ENCODE measurements at regions not wholly inside any gene's neighbourhood (a gene's known extent, or its start where the extent isn't known, plus 50 kb on each side); places are given as distances from the start of the nearest gene placed in this dataset.

DNA sequence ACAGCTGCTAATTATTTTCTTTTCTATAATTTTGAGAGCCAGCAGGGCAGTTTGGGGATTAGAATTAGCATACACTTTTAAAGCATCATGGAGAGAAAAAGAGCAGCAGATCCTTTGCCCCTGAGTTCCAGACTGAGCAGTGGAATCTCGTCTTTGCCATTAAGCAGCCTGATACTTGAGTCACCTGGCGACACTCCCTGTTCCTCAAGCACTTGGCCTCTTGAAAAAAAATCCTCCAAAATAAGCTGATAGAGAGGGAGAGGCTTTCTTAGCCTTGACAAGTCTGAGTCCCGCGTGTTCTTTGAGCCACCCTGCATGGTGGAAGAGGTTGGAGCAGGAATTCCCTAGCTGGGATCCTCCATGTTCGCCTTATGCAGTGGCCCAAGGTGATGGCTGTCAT is 398.3 kb downstream of the IRX2 start:
- no peaks in the 10 kb centered on the region for H3K79me2 ChIP-seq (replicated peaks; ENCODE audit: insufficient read depth)
- no peaks in the 10 kb centered on the region for H4K20me1 ChIP-seq (replicated peaks; ENCODE audit: insufficient read depth)
- no peaks in the 10 kb centered on the region for H3K9me2 ChIP-seq (ENCODE audit: insufficient read depth)
- H3F3A ChIP-seq (replicated peaks; ENCODE audit: low read depth), result no peaks in the 10 kb centered on the region
- Mint-ChIP-seq H3K4me1 (no peaks in the 10 kb centered on the region; the same call in 2 of the 3 replicates), H3K36me3 (ENCODE audit: low read depth) (peaks cover 4% of the 10 kb centered on the region; the same call in 1 of the 3 replicates), H3K27ac (no peak overlapping the region), H3K27me3 (ENCODE audit: insufficient read depth, low read depth, poor library complexity) (peaks cover 11% of the 10 kb centered on the region), H3K9me3 (peaks cover 24% of the 10 kb centered on the region; the same call in 2 of the 3 replicates), H3K4me3 (no peak overlapping the region)
- ATAC-seq (no peak), DNase-seq (ENCODE audit: low spot score) (no peak)
- TF ChIP-seq JUNB (IDR thresholded peaks at IDR 0.05; ENCODE audit: unreplicated experiment) (no peak), NANOG (IDR thresholded peaks at IDR 0.05; ENCODE audit: borderline replicate concordance) (no peak), POLR2AphosphoS5 (IDR thresholded peaks at IDR 0.05; ENCODE audit: low read depth) (no peak), EZH2phosphoT487 (IDR thresholded peaks at IDR 0.05; ENCODE audit: unreplicated experiment) (no peak), ZNF331 (CRISPR knock-in tag; IDR thresholded peaks at IDR 0.05; ENCODE audit: low read depth) (no peak), ZNF114 (CRISPR knock-in tag; IDR thresholded peaks at IDR 0.05) (no peak), STAT1 (IDR thresholded peaks at IDR 0.05; ENCODE audit: unreplicated experiment) (no peak), EZH2 (IDR thresholded peaks at IDR 0.05; ENCODE audit: low read depth, unreplicated experiment) (no peak), CREB1 (CRISPR knock-in tag; IDR thresholded peaks at IDR 0.05; ENCODE audit: low read depth) (no peak)
- TF ChIP-seq, protein P1, sequence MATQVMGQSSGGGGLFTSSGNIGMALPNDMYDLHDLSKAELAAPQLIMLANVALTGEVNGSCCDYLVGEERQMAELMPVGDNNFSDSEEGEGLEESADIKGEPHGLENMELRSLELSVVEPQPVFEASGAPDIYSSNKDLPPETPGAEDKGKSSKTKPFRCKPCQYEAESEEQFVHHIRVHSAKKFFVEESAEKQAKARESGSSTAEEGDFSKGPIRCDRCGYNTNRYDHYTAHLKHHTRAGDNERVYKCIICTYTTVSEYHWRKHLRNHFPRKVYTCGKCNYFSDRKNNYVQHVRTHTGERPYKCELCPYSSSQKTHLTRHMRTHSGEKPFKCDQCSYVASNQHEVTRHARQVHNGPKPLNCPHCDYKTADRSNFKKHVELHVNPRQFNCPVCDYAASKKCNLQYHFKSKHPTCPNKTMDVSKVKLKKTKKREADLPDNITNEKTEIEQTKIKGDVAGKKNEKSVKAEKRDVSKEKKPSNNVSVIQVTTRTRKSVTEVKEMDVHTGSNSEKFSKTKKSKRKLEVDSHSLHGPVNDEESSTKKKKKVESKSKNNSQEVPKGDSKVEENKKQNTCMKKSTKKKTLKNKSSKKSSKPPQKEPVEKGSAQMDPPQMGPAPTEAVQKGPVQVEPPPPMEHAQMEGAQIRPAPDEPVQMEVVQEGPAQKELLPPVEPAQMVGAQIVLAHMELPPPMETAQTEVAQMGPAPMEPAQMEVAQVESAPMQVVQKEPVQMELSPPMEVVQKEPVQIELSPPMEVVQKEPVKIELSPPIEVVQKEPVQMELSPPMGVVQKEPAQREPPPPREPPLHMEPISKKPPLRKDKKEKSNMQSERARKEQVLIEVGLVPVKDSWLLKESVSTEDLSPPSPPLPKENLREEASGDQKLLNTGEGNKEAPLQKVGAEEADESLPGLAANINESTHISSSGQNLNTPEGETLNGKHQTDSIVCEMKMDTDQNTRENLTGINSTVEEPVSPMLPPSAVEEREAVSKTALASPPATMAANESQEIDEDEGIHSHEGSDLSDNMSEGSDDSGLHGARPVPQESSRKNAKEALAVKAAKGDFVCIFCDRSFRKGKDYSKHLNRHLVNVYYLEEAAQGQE (IDR thresholded peaks at IDR 0.05; ENCODE audit: unreplicated experiment), result no peak
- TF ChIP-seq, protein P2, sequence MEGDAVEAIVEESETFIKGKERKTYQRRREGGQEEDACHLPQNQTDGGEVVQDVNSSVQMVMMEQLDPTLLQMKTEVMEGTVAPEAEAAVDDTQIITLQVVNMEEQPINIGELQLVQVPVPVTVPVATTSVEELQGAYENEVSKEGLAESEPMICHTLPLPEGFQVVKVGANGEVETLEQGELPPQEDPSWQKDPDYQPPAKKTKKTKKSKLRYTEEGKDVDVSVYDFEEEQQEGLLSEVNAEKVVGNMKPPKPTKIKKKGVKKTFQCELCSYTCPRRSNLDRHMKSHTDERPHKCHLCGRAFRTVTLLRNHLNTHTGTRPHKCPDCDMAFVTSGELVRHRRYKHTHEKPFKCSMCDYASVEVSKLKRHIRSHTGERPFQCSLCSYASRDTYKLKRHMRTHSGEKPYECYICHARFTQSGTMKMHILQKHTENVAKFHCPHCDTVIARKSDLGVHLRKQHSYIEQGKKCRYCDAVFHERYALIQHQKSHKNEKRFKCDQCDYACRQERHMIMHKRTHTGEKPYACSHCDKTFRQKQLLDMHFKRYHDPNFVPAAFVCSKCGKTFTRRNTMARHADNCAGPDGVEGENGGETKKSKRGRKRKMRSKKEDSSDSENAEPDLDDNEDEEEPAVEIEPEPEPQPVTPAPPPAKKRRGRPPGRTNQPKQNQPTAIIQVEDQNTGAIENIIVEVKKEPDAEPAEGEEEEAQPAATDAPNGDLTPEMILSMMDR (conservative IDR thresholded peaks at IDR 0.05; ENCODE audit: low read depth in 2 of 2), result no peak
- TF ChIP-seq, protein P3, sequence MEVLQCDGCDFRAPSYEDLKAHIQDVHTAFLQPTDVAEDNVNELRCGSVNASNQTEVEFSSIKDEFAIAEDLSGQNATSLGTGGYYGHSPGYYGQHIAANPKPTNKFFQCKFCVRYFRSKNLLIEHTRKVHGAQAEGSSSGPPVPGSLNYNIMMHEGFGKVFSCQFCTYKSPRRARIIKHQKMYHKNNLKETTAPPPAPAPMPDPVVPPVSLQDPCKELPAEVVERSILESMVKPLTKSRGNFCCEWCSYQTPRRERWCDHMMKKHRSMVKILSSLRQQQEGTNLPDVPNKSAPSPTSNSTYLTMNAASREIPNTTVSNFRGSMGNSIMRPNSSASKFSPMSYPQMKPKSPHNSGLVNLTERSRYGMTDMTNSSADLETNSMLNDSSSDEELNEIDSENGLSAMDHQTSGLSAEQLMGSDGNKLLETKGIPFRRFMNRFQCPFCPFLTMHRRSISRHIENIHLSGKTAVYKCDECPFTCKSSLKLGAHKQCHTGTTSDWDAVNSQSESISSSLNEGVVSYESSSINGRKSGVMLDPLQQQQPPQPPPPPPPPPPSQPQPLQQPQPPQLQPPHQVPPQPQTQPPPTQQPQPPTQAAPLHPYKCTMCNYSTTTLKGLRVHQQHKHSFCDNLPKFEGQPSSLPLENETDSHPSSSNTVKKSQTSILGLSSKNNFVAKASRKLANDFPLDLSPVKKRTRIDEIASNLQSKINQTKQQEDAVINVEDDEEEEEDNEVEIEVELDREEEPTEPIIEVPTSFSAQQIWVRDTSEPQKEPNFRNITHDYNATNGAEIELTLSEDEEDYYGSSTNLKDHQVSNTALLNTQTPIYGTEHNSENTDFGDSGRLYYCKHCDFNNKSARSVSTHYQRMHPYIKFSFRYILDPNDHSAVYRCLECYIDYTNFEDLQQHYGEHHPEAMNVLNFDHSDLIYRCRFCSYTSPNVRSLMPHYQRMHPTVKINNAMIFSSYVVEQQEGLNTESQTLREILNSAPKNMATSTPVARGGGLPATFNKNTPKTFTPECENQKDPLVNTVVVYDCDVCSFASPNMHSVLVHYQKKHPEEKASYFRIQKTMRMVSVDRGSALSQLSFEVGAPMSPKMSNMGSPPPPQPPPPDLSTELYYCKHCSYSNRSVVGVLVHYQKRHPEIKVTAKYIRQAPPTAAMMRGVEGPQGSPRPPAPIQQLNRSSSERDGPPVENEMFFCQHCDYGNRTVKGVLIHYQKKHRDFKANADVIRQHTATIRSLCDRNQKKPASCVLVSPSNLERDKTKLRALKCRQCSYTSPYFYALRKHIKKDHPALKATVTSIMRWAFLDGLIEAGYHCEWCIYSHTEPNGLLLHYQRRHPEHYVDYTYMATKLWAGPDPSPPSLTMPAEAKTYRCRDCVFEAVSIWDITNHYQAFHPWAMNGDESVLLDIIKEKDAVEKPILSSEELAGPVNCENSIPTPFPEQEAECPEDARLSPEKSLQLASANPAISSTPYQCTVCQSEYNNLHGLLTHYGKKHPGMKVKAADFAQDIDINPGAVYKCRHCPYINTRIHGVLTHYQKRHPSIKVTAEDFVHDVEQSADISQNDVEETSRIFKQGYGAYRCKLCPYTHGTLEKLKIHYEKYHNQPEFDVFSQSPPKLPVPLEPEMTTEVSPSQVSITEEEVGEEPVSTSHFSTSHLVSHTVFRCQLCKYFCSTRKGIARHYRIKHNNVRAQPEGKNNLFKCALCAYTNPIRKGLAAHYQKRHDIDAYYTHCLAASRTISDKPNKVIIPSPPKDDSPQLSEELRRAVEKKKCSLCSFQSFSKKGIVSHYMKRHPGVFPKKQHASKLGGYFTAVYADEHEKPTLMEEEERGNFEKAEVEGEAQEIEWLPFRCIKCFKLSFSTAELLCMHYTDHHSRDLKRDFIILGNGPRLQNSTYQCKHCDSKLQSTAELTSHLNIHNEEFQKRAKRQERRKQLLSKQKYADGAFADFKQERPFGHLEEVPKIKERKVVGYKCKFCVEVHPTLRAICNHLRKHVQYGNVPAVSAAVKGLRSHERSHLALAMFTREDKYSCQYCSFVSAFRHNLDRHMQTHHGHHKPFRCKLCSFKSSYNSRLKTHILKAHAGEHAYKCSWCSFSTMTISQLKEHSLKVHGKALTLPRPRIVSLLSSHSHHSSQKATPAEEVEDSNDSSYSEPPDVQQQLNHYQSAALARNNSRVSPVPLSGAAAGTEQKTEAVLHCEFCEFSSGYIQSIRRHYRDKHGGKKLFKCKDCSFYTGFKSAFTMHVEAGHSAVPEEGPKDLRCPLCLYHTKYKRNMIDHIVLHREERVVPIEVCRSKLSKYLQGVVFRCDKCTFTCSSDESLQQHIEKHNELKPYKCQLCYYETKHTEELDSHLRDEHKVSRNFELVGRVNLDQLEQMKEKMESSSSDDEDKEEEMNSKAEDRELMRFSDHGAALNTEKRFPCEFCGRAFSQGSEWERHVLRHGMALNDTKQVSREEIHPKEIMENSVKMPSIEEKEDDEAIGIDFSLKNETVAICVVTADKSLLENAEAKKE (CRISPR knock-in tag; IDR thresholded peaks at IDR 0.05), result no peak
- TF ChIP-seq, protein P4, sequence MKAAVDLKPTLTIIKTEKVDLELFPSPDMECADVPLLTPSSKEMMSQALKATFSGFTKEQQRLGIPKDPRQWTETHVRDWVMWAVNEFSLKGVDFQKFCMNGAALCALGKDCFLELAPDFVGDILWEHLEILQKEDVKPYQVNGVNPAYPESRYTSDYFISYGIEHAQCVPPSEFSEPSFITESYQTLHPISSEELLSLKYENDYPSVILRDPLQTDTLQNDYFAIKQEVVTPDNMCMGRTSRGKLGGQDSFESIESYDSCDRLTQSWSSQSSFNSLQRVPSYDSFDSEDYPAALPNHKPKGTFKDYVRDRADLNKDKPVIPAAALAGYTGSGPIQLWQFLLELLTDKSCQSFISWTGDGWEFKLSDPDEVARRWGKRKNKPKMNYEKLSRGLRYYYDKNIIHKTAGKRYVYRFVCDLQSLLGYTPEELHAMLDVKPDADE (IDR thresholded peaks at IDR 0.05), result no peak
- no peak overlapping the region for H2AFZ ChIP-seq
- no peak overlapping the region for H3K27ac ChIP-seq (ENCODE audit: low read depth)
- H3K4me1 ChIP-seq (ENCODE audit: insufficient read depth), result no peaks in the 10 kb centered on the region
- no peak overlapping the region for H3K4me2 ChIP-seq
- H3K27me3 ChIP-seq (ENCODE audit: insufficient read depth), result no peaks in the 10 kb centered on the region
- H3K4me3 ChIP-seq, result no peak overlapping the region
- no peaks in the 10 kb centered on the region for H3K36me3 ChIP-seq (ENCODE audit: insufficient read depth)

All from GM23338 (cell line).